DOHH2 (cell line): ENCODE measurements at regions not wholly inside any gene's neighbourhood (a gene's known extent, or its start where the extent isn't known, plus 50 kb on each side); places are given as distances from the start of the nearest gene placed in this dataset.

Source experiments
- H3F3A ChIP-seq: fragments of 200-600 bp; sonication (generic), shearing (Covaris generic); 2 replicates; pipeline ENCODE4 v1.6.0; 2016; ENCODE audit warnings: antibody characterized with exemption, mild to moderate bottlenecking; ENCODE audit not compliant: control insufficient read depth, insufficient read depth
- H3K27ac ChIP-seq: fragments of 200-600 bp; sonication (generic); 2 replicates; pipeline ENCODE4 v1.5.1; 2014; ENCODE audit warnings: low read depth, mild to moderate bottlenecking, low read length, moderate library complexity
- H3K27me3 ChIP-seq: fragments of 200-600 bp; sonication (generic); 2 replicates; pipeline ENCODE4 v1.6.1; 2014; ENCODE audit warnings: mild to moderate bottlenecking, low read length, mixed read lengths; ENCODE audit not compliant: control insufficient read depth
- H3K36me3 ChIP-seq: fragments of 200-600 bp; sonication (generic); 2 replicates; pipeline ENCODE4 v1.6.1; 2014; ENCODE audit warnings: mild to moderate bottlenecking, low read length, moderate library complexity, mixed read lengths; ENCODE audit not compliant: control insufficient read depth
- H3K4me1 ChIP-seq: fragments of 200-600 bp; sonication (generic); 2 replicates; pipeline ENCODE4 v1.6.1; 2014; ENCODE audit warnings: mild to moderate bottlenecking, low read length, mixed read lengths; ENCODE audit not compliant: control insufficient read depth
- H3K4me2 ChIP-seq: fragments of 200-600 bp; sonication (generic); 2 replicates; pipeline ENCODE4 v1.6.0; 2014; ENCODE audit warnings: mild to moderate bottlenecking, low read length, moderate library complexity
- H3K4me3 ChIP-seq: fragments of 200-600 bp; sonication (generic); 2 replicates; pipeline ENCODE4 v1.5.1; 2014; ENCODE audit warnings: mild to moderate bottlenecking, low read length, mixed read lengths
- H3K79me2 ChIP-seq: fragments of 200-600 bp; sonication (generic); 2 replicates; pipeline ENCODE4 v1.6.1; 2014; ENCODE audit warnings: mild to moderate bottlenecking, low read length, mixed read lengths; ENCODE audit not compliant: control insufficient read depth
- H3K9me2 ChIP-seq: fragments of 200-600 bp; sonication (generic); replicated peaks from 2 replicates; pipeline ENCODE4 v1.6.1; 2014; ENCODE audit warnings: mild to moderate bottlenecking, low read length, mixed read lengths; ENCODE audit not compliant: control insufficient read depth
- H3K9me3 ChIP-seq: fragments of 200-600 bp; sonication (generic); 2 replicates; pipeline ENCODE4 v1.6.1; 2014; ENCODE audit warnings: antibody characterized with exemption, low read length, mixed read lengths; ENCODE audit not compliant: control insufficient read depth, insufficient read depth
- H4K20me1 ChIP-seq: fragments of 200-600 bp; sonication (generic); 2 replicates; pipeline ENCODE4 v1.6.0; 2014; ENCODE audit warnings: low read depth, mild to moderate bottlenecking, antibody characterized with exemption, low read length, moderate library complexity; ENCODE audit not compliant: control insufficient read depth, insufficient read depth
- CTCF ChIP-seq: fragments of 200-600 bp; sonication (generic); IDR thresholded peaks from one replicate; pipeline ENCODE4 v1.5.1; 2014; ENCODE audit warnings: antibody characterized with exemption, mild to moderate bottlenecking, low read depth, low read length; ENCODE audit not compliant: poor library complexity, severe bottlenecking
- EZH2phosphoT487 ChIP-seq: fragments of 200-600 bp; sonication (generic); IDR thresholded peaks from 2 replicates; pipeline ENCODE4 v1.6.1; 2017; ENCODE audit warnings: borderline replicate concordance, mild to moderate bottlenecking, antibody characterized with exemption, low read length, moderate library complexity, mixed read lengths

DNA sequence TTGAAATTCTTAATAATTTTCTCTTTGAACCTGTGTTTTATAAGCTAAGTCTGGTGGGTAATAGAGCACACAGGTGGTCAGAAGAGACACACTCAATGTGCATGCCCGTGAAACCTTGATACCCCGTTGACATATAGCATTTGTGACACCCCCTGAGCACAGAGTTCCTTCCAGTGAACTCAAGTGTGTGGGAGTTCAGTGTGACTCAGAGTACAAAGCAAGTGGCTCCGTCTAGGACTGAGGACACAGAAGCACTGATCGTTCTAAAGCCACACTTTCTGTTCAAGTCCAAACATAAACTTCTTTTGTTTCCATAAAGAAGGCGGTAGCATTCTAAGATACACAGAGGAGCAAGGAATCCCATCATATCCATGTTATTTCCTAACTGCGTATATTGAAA is 523.6 kb downstream of the PID1 start:
- H3K27ac ChIP-seq, result no peak overlapping the region
- no peak overlapping the region for H3K4me3 ChIP-seq
- no peaks in the 10 kb centered on the region for H3K4me1 ChIP-seq
- H3K79me2 ChIP-seq, result no peaks in the 10 kb centered on the region
- no peaks in the 10 kb centered on the region for H3F3A ChIP-seq
- H3K4me2 ChIP-seq, result no peak overlapping the region
- no peaks in the 10 kb centered on the region for H4K20me1 ChIP-seq
- no peaks in the 10 kb centered on the region for H3K27me3 ChIP-seq
- H3K9me2 ChIP-seq, result no peaks in the 10 kb centered on the region
- H3K9me3 ChIP-seq, result no peaks in the 10 kb centered on the region
- no peaks in the 10 kb centered on the region for H3K36me3 ChIP-seq
- TF ChIP-seq CTCF, result no peak
- TF ChIP-seq EZH2phosphoT487, result no peak

GRCh38 chr2:228738671-228739380 is 532.3 kb downstream of the PID1 start:
- Histone ChIP-seq H3K27ac (no peak overlapping the region), H3K4me1 (no peaks in the 10 kb centered on the region), H3K36me3 (no peaks in the 10 kb centered on the region), H4K20me1 (no peaks in the 10 kb centered on the region), H3K4me3 (no peak overlapping the region), H3K27me3 (no peaks in the 10 kb centered on the region), H3F3A (no peaks in the 10 kb centered on the region), H3K9me2 (no peaks in the 10 kb centered on the region), H3K9me3 (no peaks in the 10 kb centered on the region), H3K79me2 (no peaks in the 10 kb centered on the region), H3K4me2 (no peak overlapping the region)
- no peak for TF ChIP-seq EZH2phosphoT487
- TF ChIP-seq CTCF, result no peak

- Histone ChIP-seq H3K27me3 (no peaks in the 10 kb centered on the region), H3K79me2 (no peaks in the 10 kb centered on the region), H3K36me3 (no peaks in the 10 kb centered on the region), H3K4me1 (no peaks in the 10 kb centered on the region), H3K9me3 (no peaks in the 10 kb centered on the region), H4K20me1 (no peaks in the 10 kb centered on the region), H3K27ac (no peak overlapping the region), H3K4me2 (no peak overlapping the region), H3K4me3 (no peak overlapping the region), H3F3A (no peaks in the 10 kb centered on the region), H3K9me2 (no peaks in the 10 kb centered on the region)
- TF ChIP-seq CTCF, result no peak
- no peak for TF ChIP-seq EZH2phosphoT487
Measured at GRCh38 chr2:228735697-228736096, 535.4 kb downstream of the PID1 start.
